Ishikawa (cell line): ENCODE measurements at regions not wholly inside any gene's neighbourhood (a gene's known extent, or its start where the extent isn't known, plus 50 kb on each side); places are given as distances from the start of the nearest gene placed in this dataset.

Experiments used
- CEBPB ChIP-seq: IDR thresholded peaks from 2 replicates; pipeline ENCODE4 v1.6.1; 2012
- FOXM1 ChIP-seq: IDR thresholded peaks from 2 replicates; pipeline ENCODE4 v1.6.1; 2012; ENCODE audit warnings: low read depth, borderline replicate concordance
- NFIC ChIP-seq: IDR thresholded peaks from 2 replicates; pipeline ENCODE4 v1.6.1; 2012
- TAF1 ChIP-seq: IDR thresholded peaks from 2 replicates; pipeline ENCODE4 v1.6.1; 2012; ENCODE audit warnings: low read depth, mild to moderate bottlenecking
- TCF12 ChIP-seq: IDR thresholded peaks from 2 replicates; pipeline ENCODE4 v1.6.1; 2012; ENCODE audit warnings: low read depth
- USF1 ChIP-seq: IDR thresholded peaks from 2 replicates; pipeline ENCODE4 v1.6.1; 2012

- no peak for TF ChIP-seq TAF1
- TF ChIP-seq NFIC: no peak
- no peak for TF ChIP-seq FOXM1
- no peak for TF ChIP-seq TCF12
- no peak for TF ChIP-seq USF1
- TF ChIP-seq CEBPB: no peak
Observed at GRCh38 chr13:28575200-28575599, 80.3 kb upstream of the FLT1 start.
